GM21717 (cell line): ENCODE measurements at regions not wholly inside any gene's neighbourhood (a gene's known extent, or its start where the extent isn't known, plus 50 kb on each side); places are given as distances from the start of the nearest gene placed in this dataset.

Source experiments
- ATAC-seq: cut with Tn5 transposase; IDR thresholded peaks from one replicate; pipeline ENCODE4 v1.9.1; 2021; ENCODE audit warnings: mild to moderate bottlenecking, moderate library complexity; ENCODE audit not compliant: unreplicated experiment

- no peak for ATAC-seq
These were observed 567.1 kb upstream of the POU3F3 start for GRCh38 chr2:104286841-104287240.

GRCh38 chr2:104289651-104290565 lies 564.0 kb upstream of the POU3F3 start:
- ATAC-seq, result no peak

GRCh38 chr2:104290566-104290891 lies 563.4 kb upstream of the POU3F3 start:
- ATAC-seq, result no peak

- ATAC-seq, result no peak
These were observed 541.2 kb upstream of the POU3F3 start for GRCh38 chr2:104312684-104313083.

- ATAC-seq, result no peak
These were observed 535.8 kb upstream of the POU3F3 start for GRCh38 chr2:104318001-104318665.

GRCh38 chr2:104321116-104321795 lies 532.7 kb upstream of the POU3F3 start:
- ATAC-seq, result no peak

- no peak for ATAC-seq
These were observed 532.0 kb upstream of the POU3F3 start for GRCh38 chr2:104321796-104322349.

GRCh38 chr2:104332731-104333130 lies 521.2 kb upstream of the POU3F3 start:
- no peak for ATAC-seq

- ATAC-seq, result no peak
These were observed 516.0 kb upstream of the POU3F3 start for GRCh38 chr2:104337869-104338268.

- no peak for ATAC-seq
These were observed 513.8 kb upstream of the POU3F3 start for GRCh38 chr2:104340162-104340561.

- ATAC-seq, result no peak
These were observed 512.8 kb upstream of the POU3F3 start for GRCh38 chr2:104340879-104341828.

GRCh38 chr2:104344306-104344705 lies 509.6 kb upstream of the POU3F3 start:
- no peak for ATAC-seq

- no peak for ATAC-seq
These were observed 508.9 kb upstream of the POU3F3 start for GRCh38 chr2:104344985-104345384.

- no peak for ATAC-seq
These were observed 495.8 kb upstream of the POU3F3 start for GRCh38 chr2:104358122-104358521.

GRCh38 chr2:104361414-104361813 lies 492.5 kb upstream of the POU3F3 start:
- no peak for ATAC-seq

GRCh38 chr2:104368089-104368488 lies 485.8 kb upstream of the POU3F3 start:
- ATAC-seq, result no peak

- ATAC-seq, result no peak
These were observed 482.7 kb upstream of the POU3F3 start for GRCh38 chr2:104371087-104371781.

GRCh38 chr2:104375206-104375605 lies 478.7 kb upstream of the POU3F3 start:
- ATAC-seq, result no peak

- no peak for ATAC-seq
These were observed 475.0 kb upstream of the POU3F3 start for GRCh38 chr2:104378853-104379374.
